GM21619 (cell line): ENCODE measurements at regions not wholly inside any gene's neighbourhood (a gene's known extent, or its start where the extent isn't known, plus 50 kb on each side); places are given as distances from the start of the nearest gene placed in this dataset.

ENCODE experiments used
- ATAC-seq: cut with Tn5 transposase; IDR thresholded peaks from one replicate; pipeline ENCODE4 v1.9.1; 2021; ENCODE audit not compliant: unreplicated experiment

- ATAC-seq: no peak
Observed at GRCh38 chr13:37944081-37944868, 74.7 kb upstream of the TRPC4 start.

- ATAC-seq: no peak
Observed at GRCh38 chr13:37942929-37943328, 73.4 kb upstream of the TRPC4 start.

- ATAC-seq: no peak
Observed at GRCh38 chr13:37934339-37935191, 65.0 kb upstream of the TRPC4 start.

- ATAC-seq: no peak
Observed at GRCh38 chr13:37929308-37929707, 59.7 kb upstream of the TRPC4 start.

GRCh38 chr13:37927561-37927960 is 58.0 kb upstream of the TRPC4 start:
- no peak for ATAC-seq

- ATAC-seq: no peak
Observed at GRCh38 chr13:37925878-37926473, 56.4 kb upstream of the TRPC4 start.

- no peak for ATAC-seq
Observed at GRCh38 chr13:37923236-37923635, 53.7 kb upstream of the TRPC4 start.

- ATAC-seq: no peak
Observed at GRCh38 chr13:37919329-37919880, 49.8 kb upstream of the TRPC4 start.
